ENCODE measurements at regions not wholly inside any gene's neighbourhood (a gene's known extent, or its start where the extent isn't known, plus 50 kb on each side); places are given as distances from the start of the nearest gene placed in this dataset.

DNA sequence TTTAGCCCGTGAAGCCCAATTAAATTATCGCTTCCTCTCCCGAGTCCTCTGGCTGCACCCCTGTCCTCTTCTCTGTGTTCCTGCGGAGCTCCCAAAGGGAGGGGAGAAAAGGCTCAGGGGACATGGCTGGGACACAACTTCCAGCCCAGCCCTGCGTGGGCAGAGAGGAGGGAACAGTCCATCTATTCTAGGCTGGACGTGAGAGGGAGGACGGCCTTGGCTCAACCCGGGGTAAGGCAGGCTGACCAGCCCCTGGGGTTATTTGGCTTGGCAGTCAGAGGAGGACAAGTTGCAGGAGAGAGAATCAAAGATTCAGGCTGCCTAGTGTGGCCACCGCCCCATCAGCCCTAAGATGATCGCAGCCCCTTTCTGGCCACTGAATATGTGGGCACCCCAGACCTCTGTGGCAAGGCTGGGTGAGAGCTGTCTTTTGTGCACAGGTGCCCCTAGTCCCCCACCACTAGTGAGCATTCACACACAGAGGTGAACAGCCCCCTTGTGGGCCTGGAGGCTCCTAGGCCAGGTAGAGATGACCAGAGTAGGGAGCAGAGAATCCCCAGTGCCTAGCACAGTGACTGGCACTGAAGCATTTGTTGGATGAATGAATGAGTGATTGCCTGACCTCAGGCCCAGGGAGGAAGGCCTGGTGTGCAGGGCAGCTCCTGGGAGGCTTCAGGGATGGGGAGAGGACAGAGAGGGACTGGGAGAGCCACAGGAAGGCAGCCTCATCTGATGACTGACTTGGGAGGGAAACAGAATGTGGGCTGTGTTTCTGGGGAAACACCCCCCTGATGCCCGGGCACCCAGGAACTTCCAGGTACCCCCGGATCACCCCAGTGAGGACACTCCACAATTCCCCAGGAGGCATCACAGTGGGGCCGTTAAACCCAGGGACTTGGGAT is 133.9 kb downstream of the C9orf50 start:
- DNase-seq = no peak

GRCh38 chr9:129485145-129485774 is 135.6 kb downstream of the C9orf50 start:
- DNase-seq = no peak

GRCh38 chr9:129484352-129485000 is 136.4 kb downstream of the C9orf50 start:
- no peak for DNase-seq

GRCh38 chr9:129483415-129484351 is 137.2 kb downstream of the C9orf50 start:
- DNase-seq = no peak

DNA sequence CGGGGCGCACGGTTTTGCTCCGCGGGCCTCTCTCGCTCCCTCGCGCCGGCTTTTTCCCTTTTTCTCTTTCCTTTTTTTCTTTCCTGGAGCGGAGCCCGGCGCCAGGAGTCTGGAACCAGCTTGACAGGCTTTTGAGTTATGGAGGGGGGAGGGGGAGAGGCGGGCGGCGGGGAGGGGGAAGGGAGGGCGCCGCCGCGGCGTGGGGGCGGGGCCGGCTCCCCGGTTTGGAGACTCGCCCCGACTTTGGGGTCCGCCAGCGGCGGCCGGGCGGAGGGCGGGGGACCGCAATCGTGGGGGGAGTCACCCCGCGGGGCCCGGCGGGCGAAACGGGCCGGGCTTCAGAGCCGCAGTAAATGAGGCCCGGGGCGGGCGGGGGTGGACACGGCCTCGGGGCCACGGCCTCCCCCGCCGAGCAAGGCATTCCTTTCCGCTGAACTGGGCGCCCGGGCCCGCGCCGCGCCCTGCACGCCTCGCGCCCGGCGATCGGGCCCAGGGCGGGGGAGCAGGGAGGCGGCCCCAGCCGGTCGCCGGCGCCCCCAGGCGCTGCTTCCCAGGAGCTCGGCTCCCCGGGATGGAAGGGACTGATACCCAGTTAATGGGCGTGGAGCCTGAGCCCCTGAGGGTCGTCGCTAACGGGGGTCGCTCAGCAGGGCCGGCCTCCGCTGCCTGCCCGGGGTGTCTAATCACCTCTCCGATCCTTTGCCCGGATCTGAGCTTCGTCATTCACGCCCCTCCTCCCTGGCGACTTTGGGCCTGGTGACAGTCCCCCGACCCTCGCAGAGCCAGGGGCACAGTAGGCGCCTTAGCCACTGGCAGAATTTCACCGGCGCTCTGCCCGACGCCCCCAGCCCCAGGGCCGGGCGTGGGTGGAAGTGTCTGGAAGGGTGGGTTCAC is 138.1 kb downstream of the C9orf50 start:
- DNase-seq = peak in 1 of 2 experiments; percentile 69

- no peak for DNase-seq
Measured at GRCh38 chr9:129481810-129482511, 138.9 kb downstream of the C9orf50 start.

GRCh38 chr9:129481424-129481809 is 139.5 kb downstream of the C9orf50 start:
- DNase-seq = no peak

GRCh38 chr9:129480745-129481144 is 140.2 kb downstream of the C9orf50 start:
- DNase-seq = no peak

DNA sequence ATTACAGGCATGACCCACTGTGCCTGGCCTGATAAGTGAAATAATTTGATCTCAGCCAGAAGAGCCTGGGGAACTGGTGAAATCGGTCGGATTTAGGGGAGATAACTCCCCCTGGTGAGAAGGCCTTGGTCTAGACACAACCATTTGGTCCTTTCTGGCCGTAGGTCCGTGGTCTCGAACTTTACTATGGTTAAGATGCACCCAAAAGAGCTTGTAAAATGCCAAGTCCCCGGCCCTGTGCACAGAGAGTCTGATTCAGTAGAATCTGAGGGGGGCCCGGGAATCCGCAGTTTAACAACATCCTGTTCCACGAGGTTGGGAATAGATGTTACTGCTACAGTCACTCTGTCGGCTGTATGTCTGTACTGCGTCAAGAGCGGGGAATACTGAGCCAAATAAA is 140.7 kb downstream of the C9orf50 start:
- no peak for DNase-seq

DNA sequence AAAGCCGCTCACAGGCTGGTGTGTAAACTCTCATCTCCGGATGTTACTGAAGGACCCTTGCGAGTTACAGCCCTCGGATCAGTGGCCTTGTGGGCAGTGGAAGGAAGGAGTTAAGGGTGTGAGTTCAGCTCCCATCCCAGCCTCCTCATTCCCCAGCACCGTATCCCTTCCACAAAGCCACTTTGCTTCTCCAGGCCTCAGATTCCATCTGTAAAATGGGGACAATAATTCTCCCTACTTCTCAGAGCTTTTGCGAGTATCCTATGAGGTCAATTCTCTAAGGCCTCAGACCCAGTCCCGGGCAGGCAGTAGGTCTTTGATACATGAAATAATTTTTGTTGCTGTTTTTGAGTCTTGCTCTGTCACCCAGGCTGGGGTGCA is 141.3 kb downstream of the C9orf50 start:
- no peak for DNase-seq

DNA sequence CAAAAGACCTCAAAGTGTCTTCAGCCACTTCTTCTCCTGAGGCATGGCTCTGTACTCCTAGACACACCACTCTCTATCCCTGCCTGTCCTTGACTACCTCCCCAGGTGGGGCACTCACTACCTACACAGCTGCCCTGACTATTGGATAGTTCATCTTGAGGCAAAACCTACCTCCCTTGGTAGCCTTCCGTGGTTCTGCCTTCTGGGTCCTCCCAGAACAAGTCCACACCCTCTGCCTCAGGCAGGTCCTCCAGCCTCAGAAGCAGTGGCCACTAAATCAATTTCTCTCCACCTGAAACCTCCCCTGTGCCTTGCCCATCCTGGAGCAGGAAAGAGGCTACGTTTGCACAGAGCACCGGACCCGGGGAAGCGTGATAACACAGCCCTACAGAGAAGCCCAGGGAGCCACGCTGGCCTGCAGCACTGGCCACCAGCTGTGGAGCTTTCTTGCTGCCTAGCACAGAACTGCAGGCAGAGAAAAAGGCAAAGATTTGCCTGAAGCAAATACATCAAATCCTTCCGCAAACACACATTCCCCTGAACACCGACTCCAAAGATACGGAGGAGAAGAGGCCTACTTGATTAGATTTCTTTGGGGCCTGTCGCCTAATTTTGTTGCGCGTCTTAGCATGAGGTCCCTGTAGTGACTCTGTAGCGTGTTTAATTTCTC is 141.8 kb downstream of the C9orf50 start:
- no peak for DNase-seq

DNA sequence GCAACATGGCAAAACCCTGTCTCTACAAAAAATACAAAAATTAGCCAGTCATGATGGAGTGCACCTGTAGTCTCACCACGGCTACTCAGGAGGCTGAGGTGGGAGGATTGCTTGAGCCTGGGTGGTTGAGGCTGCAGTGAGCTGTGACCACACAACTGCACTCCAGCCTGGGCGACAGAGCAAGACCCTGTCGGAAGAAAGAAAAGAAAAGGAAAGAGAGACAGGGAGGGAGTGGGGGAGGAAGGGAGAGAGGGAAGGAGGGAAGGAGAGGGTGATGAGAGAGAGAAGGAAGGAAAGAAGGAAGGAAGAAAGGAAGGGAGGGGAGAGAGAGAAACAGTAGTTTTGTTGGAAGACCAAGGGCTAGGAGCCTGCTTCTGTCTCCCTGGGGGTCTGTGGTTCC is 142.4 kb downstream of the C9orf50 start:
- no peak for DNase-seq

- DNase-seq = no peak
Measured at GRCh38 chr9:129476821-129477611, 143.9 kb downstream of the C9orf50 start.

- no peak for DNase-seq
Measured at GRCh38 chr9:129474740-129475404, 146.0 kb downstream of the C9orf50 start.

- no peak for DNase-seq
Measured at GRCh38 chr9:129473523-129474244, 147.2 kb downstream of the C9orf50 start.

- no peak for DNase-seq
Measured at GRCh38 chr9:129472651-129473102, 148.2 kb downstream of the C9orf50 start.

DNA sequence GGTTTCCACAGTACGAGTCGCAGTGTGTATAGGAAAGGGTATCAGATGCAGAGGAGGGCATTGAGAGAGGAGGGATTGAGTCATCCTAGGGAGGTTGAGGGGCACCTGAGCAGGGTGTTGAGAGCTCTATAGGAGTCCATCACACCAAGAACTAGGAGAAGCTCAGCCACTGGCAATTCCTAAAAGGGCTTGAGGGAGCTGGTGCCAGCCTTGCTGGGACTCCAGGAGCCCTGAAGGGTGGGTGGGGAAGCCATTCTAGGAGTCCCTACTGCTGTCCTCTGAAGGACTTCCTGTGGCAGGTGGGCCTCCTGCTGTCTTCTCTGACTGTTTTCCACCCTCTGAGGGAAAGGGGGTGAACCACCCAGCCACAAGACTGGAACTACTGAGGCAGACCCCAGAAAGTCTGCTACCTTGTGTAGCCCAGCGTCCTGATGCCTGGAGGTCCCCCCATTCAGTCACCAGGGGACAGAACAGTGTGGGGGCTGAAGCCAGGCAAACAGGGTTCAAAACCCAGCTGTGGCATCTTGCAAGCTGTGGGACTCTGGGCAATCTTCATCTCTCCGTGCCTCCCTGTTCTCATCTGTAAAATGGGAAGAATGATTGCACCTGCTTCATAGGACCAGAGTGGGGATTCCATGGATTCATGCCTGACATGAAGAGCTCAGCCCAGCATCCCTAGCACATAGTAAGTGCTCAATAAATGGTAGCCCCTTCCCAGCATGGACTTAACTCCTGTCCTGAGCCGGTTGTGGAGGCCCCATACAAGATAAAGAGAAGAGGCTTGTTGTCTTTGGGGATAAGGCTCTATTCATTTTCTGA is 149.5 kb downstream of the C9orf50 start:
- no peak for DNase-seq

All from SHP77 (cell line).